GM13976 (cell line): ENCODE measurements at regions not wholly inside any gene's neighbourhood (a gene's known extent, or its start where the extent isn't known, plus 50 kb on each side); places are given as distances from the start of the nearest gene placed in this dataset.
"Not testable (repeated sequence)": the region's sequence is repeated elsewhere in the genome, so short reads cannot be mapped to it uniquely, and the experiment has no call there.

ENCODE experiments used
- DNase-seq: peaks from one replicate; pipeline ENCODE4 v3.0.0; 2012; ENCODE audit warnings: low spot score
- in situ Hi-C: fragments of 300-500 bp; cut with MboI; formaldehyde crosslinking; loops from one replicate; pipeline ENCODE4 v1.12.0; 2022; ENCODE audit warnings: low sequenced_read_pairs, mixed read lengths, inconsistent platforms; ENCODE audit not compliant: unreplicated experiment
- TF ChIP-seq, protein P1 (sequence below): IDR thresholded peaks from 2 replicates; pipeline ENCODE4 v1.5.1; 2012; ENCODE audit warnings: borderline replicate concordance, mild to moderate bottlenecking; ENCODE audit not compliant: insufficient read depth; ENCODE audit errors: extremely low read depth, missing control alignments, control extremely low read depth

DNA sequence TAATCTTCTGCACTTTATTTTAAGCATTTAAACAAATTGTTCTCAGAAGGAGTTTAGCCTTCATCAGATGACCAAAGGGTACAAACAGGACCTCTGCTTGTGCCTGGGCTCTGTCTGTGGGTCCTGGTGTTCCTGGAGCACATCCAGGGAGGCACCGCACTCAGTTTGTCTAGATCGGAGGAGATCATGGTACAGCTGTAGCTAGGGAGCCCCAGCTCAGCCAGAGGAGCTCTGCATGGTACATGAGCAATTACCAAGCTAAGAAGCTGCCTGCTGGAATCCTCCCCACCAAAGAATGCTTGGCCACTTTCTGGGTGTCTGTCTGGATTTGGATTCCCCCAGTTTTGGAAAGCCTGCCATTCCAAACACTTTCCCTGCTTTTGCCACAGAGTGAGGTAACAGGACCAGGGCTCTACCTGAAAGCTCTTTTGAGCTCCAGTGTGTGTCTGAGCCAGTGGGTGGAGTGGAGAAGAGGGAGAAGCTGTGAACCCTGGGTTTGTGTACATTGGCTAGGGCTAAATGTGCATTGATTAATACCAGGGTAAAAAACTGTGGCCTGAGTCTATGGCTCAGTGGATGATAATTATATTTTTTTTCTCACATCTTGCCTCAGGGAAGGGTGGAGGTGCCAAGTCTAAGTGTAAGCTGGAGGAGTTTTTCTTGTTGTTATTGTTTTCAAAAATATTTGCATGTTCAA, 163.7 kb upstream of the IGF1 start:
- TF ChIP-seq, protein P1, sequence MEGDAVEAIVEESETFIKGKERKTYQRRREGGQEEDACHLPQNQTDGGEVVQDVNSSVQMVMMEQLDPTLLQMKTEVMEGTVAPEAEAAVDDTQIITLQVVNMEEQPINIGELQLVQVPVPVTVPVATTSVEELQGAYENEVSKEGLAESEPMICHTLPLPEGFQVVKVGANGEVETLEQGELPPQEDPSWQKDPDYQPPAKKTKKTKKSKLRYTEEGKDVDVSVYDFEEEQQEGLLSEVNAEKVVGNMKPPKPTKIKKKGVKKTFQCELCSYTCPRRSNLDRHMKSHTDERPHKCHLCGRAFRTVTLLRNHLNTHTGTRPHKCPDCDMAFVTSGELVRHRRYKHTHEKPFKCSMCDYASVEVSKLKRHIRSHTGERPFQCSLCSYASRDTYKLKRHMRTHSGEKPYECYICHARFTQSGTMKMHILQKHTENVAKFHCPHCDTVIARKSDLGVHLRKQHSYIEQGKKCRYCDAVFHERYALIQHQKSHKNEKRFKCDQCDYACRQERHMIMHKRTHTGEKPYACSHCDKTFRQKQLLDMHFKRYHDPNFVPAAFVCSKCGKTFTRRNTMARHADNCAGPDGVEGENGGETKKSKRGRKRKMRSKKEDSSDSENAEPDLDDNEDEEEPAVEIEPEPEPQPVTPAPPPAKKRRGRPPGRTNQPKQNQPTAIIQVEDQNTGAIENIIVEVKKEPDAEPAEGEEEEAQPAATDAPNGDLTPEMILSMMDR = no peak
- DNase-seq = no peak
- in situ Hi-C loops = no loop called here

DNA sequence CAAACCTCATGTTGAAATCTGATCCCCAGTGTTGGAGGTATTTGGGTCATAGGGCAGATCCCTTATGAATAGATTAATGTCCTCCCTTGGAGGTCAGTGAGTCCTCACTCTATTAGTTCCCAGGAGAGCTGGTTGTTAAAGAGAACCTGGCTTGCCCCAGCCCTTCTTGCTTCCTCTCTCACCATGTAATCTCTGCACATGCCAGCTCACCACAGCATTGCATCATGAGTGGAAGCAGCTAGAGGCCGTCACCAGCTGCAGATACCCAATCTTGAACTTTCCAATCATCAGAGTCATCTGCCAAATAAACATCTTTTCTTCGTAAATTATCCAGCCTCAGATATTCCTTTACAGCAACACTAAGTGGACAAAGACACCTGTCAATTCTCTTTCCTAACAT, 161.8 kb upstream of the IGF1 start:
- in situ Hi-C loops = no loop called here
- no peak for DNase-seq
- TF ChIP-seq, protein P1 = no peak

DNA sequence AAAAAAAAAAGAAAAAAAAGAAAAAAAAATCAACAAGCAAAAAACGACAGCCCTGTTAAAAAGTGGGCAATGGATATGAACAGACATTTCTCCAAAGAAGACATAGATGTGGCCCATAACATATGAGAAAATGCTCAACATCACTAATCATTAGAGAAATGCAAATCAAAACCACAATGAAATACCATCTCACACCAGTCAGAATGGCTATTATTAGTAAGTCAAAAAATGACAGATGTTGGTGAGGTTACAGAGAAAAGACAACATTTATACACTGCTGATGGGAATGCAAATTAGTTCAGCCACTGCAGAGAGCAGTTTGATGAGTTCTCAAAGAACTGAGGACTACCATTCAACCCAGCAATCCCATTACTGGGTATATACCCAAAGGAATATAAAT, 160.3 kb upstream of the IGF1 start:
- in situ Hi-C loops = not testable (repeated sequence)

DNA sequence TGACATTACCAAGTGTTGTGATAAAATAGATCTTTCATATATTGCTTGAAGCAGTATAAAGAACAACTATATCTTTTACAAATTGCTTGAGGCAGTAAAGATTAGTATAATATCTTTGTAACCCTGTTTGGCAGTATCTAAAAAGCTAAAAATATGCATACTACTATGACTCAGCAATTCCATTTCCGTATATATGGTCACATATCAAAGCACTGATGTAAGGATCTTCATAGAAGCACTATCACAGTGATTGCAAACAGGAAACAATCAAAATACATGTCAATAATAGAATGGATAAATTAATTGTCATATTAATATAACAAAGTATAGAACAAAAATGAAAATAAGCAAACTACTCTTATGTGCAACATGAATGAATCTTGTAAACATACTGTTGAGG, 158.4 kb upstream of the IGF1 start:
- TF ChIP-seq, protein P1 = no peak
- in situ Hi-C loops = no loop called here
- DNase-seq = no peak

More for the DNA sequence above, 160.3 kb upstream of the IGF1 start:
- not testable (repeated sequence) for DNase-seq

DNA sequence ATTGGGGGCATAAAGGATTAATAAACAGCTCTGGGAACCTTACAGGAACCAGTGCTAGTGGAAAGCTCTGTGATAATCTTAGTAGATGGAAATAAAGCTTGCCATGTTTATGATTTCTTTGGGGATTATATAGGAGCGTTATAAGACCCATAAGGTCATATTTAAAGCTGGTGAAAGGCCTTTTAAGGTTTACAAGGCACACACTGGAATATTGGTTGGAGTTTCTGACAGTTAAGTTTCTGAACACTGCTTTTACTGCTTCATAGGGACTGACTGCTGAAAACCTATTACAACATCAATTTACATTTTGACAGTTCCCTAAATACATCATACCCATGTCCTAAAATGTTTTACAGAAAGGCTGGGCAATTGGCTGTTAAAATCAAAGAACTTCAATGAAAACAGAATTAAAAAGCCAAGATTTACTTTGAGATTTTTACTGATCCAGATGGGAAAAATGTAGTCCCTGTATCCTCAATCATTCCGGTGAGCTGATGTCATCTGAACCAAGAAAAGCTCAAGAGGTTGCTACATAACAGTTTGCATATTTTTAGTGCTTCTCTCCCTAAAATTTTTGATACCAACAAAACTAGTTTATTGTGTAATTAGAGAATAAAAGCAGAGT, 153.7 kb upstream of the IGF1 start:
- TF ChIP-seq, protein P1 = no peak
- no peak for DNase-seq
- in situ Hi-C loops = no loop called here

DNA sequence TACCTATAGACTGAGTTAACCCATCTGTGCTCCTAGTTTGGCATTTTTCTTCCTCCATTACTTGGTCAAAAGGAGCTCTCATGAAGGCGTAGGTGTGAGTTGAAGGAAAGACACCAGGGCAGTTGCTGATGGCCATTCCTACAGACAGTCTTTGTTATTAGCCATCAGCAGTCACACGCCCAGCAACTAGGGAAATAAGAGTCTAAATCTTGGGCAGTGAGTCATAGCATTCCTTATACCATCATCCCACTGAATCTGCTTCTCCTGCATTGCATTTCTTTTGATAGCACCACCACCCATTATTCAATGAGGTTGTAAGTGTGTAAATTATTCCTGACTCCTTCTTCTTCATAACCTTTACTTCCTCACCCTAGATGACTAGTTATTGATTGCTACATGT, 150.9 kb upstream of the IGF1 start:
- in situ Hi-C loops = no loop called here
- TF ChIP-seq, protein P1 = no peak
- no peak for DNase-seq

DNA sequence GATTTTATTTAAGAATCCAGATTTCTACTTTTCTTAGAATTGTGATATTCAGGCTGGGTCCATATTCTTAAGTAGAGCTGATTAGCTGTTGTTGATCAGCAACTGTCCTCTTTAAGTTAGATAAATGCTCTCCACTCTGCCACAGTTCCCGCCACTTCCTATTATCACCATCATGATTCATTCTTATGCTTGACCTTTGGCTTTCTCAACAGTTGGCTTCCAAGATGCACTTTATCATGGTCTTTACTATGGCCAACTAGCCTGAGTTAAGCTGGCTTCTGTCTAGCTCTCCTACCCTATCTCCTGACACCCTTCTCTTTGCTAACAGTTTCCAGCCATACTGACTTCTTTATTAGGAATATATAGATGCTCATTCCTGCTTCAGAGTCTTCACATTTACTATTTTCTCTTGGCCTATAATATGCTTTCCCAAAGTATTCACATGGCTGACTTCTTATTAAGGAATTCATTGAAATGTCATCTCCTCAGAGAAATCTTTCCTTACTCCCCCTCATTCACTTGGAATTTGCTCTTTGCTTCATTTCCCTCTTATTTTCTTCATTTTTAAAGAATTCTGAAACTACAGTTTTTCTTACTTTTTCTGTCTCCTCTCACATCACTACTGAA, 149.0 kb upstream of the IGF1 start:
- TF ChIP-seq, protein P1 = no peak
- in situ Hi-C loops = no loop called here
- no peak for DNase-seq
